ENCODE measurements at regions not wholly inside any gene's neighbourhood (a gene's known extent, or its start where the extent isn't known, plus 50 kb on each side); places are given as distances from the start of the nearest gene placed in this dataset.
"Not testable (repeated sequence)": the region's sequence is repeated elsewhere in the genome, so short reads cannot be mapped to it uniquely, and the experiment has no call there.

DNA sequence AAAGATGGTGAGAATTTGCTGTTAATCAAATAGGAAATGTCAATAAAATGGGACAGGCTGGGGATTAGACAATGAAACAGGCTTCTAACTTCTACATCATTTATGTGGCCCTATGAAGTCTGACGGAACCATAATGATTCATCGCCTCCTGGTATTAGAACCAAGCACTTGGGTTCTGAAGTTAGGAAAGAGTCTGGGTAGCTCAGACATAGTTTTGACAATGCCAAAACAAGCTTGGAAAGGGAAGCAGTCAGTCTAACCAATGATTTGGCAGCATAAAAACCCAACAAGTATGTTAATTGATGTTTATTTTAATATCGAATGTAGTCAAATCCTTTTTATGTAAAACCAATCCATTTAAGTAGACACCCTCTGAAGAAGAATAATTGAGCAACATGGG lies 160.8 kb upstream of the RSPO3 start:
- no peak for DNase-seq (ENCODE audit: low read depth)

- DNase-seq (ENCODE audit: low read depth): no peak
Observed at GRCh38 chr6:126959765-126960164, 158.7 kb upstream of the RSPO3 start.

- DNase-seq (ENCODE audit: low read depth): no peak
Observed at GRCh38 chr6:126963077-126963809, 155.2 kb upstream of the RSPO3 start.

DNA sequence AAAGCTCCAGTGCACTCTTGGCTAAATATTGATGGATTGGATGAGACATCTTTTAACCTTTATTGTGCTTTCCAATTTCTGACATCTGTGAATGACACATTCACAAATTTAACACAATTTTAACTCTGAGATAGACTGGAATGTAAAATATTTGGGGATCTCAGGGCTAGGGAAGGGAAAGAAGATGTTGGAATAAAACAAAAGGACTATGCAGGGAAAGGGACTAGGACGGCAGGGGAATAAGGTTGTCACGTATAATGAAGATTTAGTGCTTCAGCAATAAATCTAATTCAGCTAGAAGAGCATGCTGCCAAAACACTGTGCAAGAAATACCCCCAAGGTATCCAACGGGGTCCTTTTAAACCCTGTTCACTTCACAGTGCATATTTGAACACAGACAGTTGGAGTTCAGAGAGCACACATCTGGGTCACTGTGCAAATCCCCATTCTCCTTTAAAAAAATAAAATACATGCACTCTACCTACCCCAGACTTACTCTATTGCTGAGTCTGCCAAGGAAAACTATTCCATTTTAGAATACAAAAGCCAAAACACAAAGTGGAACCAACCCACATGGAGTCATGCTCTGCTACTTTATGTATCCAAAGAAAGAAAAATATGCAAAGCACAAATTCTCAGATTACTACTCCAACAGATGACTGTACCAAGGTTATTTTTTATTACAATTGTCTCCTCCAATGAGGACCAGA lies 151.0 kb upstream of the RSPO3 start:
- DNase-seq (ENCODE audit: low read depth): peak; percentile 13

- peak; percentile 11 for DNase-seq (ENCODE audit: low read depth)
Observed at GRCh38 chr6:126976253-126976797, 142.1 kb upstream of the RSPO3 start.

- DNase-seq (ENCODE audit: low read depth): no peak
Observed at GRCh38 chr6:126983779-126984178, 134.7 kb upstream of the RSPO3 start.

GRCh38 chr6:126988125-126988524 lies 130.3 kb upstream of the RSPO3 start:
- DNase-seq (ENCODE audit: low read depth): not testable (repeated sequence)

- no peak for DNase-seq (ENCODE audit: low read depth)
Observed at GRCh38 chr6:127000631-127001030, 117.8 kb upstream of the RSPO3 start.

- no peak for DNase-seq (ENCODE audit: low read depth)
Observed at GRCh38 chr6:127013865-127014264, 104.6 kb upstream of the RSPO3 start.

DNA sequence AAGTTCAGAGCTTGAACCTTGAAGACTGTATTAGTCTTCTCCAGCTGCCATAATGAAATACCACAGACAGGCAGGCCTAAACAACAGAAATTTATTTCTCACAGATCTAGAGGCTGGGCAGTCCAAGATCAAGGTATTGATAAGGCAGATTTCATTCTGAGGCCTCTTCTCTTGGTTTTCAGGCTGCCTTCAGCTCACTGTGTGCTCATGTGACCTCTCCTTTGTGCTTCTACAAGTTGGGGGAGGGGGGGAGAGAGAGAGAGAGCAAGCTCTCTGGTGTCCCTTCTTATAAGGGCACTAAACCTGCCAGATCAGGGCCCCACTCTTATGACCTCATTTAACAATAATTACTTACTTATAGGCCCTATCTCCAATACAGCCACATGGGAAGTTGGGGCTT lies 102.6 kb upstream of the RSPO3 start:
- no peak for DNase-seq (ENCODE audit: low read depth)

DNA sequence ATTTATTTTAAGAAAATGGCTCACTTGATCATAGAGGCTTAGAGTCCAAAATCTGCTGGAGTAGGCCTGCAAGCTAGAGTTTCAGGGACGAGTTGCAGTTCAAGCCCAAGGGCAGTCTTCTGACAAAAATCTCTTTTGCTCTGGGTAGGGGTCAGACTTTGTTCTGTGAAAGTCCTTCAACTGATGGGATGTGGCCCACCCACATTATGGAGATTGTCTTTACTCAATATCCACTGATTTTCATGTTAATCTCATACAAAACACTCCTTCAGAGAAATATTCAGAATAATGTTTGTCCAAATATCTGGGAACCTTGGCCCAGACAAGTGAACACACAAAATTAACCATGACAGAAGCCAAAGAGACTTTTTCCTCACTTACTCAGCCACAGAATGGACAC lies 98.6 kb upstream of the RSPO3 start:
- no peak for DNase-seq (ENCODE audit: low read depth)

- DNase-seq (ENCODE audit: low read depth): peak; percentile 39
Observed at GRCh38 chr6:127022302-127022701, 96.2 kb upstream of the RSPO3 start.

DNA sequence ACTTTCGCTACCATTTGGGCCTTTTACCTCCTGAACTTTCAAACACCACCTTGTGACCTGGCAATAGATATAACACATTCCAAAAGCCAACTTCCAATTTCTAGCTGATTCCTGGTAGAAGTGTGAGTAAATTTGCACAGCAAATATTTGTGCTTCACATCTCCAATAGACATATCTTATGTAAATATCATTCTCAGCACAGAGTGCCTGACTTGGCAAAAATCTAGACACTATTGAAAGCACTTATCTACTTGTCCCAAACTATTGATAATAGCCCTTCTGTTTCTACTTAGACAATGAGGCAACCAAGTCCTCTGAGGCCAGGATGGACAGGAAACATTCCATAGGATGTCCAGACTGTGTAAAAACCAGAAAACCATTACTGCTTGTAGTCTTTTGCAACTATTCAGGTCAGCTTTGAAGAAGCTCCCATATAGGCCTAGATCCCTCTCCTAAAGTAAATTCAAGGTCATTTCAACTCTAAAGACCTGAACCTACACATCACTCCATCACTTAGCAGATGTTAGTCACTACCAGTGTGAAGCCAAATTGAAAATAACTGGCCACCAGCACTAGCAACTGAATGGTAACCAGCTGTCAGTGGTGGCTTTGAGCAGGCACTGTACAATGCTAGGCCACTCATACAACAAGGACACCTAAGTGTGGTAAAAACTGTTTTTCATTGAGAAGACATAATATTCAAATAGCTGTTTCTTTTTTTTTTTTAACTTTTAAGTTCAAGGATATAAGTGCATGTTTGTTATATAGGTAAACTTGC lies 95.3 kb upstream of the RSPO3 start:
- DNase-seq (ENCODE audit: low read depth): peak; percentile 20

- no peak for DNase-seq (ENCODE audit: low read depth)
Observed at GRCh38 chr6:127026247-127026646, 92.2 kb upstream of the RSPO3 start.

DNA sequence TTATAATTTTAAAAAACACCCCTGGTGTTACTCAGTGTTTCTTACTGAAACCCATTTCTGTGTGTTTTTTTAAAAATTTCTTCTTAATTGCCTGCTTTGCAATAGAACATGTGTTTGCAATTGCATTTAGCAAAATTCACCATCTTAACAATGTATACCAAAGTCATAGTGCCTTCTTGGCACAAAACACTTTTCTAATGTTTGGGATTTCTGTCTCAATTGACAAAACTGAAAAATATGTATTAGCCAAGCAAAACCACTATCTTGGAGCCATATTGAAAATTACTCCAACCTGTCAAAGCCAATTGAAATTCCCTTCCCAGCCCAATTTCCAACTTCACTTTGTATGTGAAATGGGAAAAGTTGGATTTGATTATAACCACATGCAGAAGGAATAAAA lies 88.4 kb upstream of the RSPO3 start:
- DNase-seq (ENCODE audit: low read depth): no peak

- DNase-seq (ENCODE audit: low read depth): no peak
Observed at GRCh38 chr6:127030836-127031235, 87.6 kb upstream of the RSPO3 start.

DNA sequence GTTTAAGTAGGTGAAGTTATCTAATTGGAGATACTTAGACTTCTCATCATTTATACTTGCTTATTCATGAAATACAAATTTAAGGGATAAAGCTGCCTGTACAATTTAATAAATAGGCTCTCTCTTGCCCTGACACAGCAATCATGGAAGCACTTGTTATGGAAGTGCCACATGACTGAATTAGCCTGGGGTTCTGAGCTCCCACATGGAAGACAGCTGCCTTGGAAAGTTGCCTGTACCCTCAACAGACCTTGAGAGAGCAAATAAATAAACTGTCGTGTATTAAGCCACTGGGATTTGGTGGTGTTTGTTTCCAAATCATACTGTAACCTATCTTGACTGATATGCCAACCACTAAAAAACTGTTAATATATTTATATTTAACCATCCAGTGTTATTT lies 87.0 kb upstream of the RSPO3 start:
- DNase-seq (ENCODE audit: low read depth): peak; percentile 96

- DNase-seq (ENCODE audit: low read depth): no peak
Observed at GRCh38 chr6:127032971-127033370, 85.5 kb upstream of the RSPO3 start.

GRCh38 chr6:127051571-127052260 lies 66.8 kb upstream of the RSPO3 start:
- peak; percentile 25 for DNase-seq (ENCODE audit: low read depth)

- no peak for DNase-seq (ENCODE audit: low read depth)
Observed at GRCh38 chr6:127053032-127053874, 65.2 kb upstream of the RSPO3 start.
